ENCODE measurements at regions not wholly inside any gene's neighbourhood (a gene's known extent, or its start where the extent isn't known, plus 50 kb on each side); places are given as distances from the start of the nearest gene placed in this dataset.
"Not testable (repeated sequence)": the region's sequence is repeated elsewhere in the genome, so short reads cannot be mapped to it uniquely, and the experiment has no call there.

DNA sequence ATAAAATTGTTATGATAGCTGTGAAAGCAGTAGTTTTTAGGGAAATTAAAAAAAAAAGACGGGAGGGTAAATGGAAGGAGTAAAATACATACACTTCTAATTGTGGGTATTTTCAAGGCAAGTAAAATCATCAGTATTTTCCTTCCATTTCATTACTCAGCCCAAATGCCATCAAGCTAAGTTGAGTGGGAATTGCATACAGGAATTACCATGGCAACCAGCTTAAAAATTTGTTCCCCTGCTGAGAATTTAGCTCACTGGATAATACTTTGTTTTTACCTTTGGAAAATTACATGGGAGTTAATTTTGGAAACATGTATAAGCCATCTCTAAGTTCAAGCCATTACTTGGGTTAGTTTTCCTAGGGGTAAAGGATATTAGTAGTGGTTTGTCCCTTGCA, 1873.4 kb downstream of the LRRC4C start:
- no peak overlapping the region for H3K4me3 ChIP-seq (ENCODE audit: low read depth, low read length)
- DNase-seq (ENCODE audit: low read depth) = no peak
- in situ Hi-C loops (cut with HindIII; ENCODE audit: low sequenced_read_pairs) = no loop called here
- TF ChIP-seq, protein P1, sequence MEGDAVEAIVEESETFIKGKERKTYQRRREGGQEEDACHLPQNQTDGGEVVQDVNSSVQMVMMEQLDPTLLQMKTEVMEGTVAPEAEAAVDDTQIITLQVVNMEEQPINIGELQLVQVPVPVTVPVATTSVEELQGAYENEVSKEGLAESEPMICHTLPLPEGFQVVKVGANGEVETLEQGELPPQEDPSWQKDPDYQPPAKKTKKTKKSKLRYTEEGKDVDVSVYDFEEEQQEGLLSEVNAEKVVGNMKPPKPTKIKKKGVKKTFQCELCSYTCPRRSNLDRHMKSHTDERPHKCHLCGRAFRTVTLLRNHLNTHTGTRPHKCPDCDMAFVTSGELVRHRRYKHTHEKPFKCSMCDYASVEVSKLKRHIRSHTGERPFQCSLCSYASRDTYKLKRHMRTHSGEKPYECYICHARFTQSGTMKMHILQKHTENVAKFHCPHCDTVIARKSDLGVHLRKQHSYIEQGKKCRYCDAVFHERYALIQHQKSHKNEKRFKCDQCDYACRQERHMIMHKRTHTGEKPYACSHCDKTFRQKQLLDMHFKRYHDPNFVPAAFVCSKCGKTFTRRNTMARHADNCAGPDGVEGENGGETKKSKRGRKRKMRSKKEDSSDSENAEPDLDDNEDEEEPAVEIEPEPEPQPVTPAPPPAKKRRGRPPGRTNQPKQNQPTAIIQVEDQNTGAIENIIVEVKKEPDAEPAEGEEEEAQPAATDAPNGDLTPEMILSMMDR (IDR thresholded peaks at IDR 0.05; ENCODE audit: low read depth, low read length, missing control alignments) = no peak

DNA sequence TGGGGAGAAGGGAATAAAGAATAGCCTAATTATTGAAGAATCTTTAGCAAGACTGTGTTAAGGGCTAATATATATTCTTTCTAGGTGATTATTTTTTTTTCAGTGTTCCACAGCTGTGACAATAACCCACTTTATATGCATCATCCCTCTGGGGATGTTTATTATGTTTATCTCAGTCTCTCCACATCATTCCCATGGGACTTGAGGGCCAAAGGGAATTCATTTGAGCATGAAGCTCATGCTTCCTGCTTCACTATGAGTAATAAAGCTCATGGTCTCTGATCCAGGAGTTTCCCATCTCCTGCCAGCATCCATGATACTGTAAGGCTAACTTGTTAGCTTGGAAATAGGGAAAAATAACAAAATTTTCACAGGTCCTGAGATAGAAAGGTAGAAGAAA, 1888.4 kb downstream of the LRRC4C start:
- no peak overlapping the region for H3K4me3 ChIP-seq (ENCODE audit: low read depth, low read length)
- in situ Hi-C loops (cut with HindIII; ENCODE audit: low sequenced_read_pairs) = no loop called here
- TF ChIP-seq, protein P1 (IDR thresholded peaks at IDR 0.05; ENCODE audit: low read depth, low read length, missing control alignments) = no peak
- DNase-seq (ENCODE audit: low read depth) = no peak

DNA sequence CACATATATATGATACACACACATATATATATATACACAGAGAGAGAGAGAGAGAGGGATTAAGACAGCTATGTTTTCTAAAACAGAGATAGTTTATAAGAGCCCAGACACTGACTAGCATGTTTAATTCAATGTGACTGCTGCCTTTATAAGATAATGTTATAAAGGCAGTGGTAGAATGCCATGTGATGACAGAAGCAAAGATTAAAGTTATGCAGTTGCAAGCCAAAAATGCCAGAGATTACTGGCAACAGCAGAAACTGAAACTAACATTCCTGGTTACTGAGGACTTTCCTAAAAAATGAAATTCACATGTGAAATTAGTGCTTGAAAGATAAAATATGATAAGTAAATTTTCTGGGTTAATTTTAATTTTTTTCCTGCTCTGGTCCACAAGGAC, 1888.9 kb downstream of the LRRC4C start:
- no peak overlapping the region for H3K4me3 ChIP-seq (ENCODE audit: low read depth, low read length)
- in situ Hi-C loops (cut with HindIII; ENCODE audit: low sequenced_read_pairs) = no loop called here
- TF ChIP-seq, protein P1 (IDR thresholded peaks at IDR 0.05; ENCODE audit: low read depth, low read length, missing control alignments) = no peak
- no peak for DNase-seq (ENCODE audit: low read depth)

DNA sequence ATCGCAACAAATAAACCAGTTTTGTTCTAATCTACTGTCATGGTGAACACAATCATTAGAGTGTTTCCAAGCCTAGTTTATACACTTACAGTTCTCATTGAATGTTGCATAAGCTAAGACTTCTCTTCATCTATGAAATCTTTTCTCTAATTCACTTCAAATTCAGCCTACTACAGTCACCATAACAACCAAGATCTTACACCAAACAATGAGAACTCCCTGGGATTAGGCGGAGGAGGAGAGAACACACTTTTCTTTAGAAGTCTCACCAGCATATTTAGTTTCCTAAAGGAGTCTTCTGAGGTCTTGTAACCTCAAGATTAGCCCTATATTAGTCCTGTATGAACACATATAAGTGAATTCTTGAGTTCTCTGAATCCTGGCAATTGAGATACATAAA, 1889.7 kb downstream of the LRRC4C start:
- no peak overlapping the region for H3K4me3 ChIP-seq (ENCODE audit: low read depth, low read length)
- TF ChIP-seq, protein P1 (IDR thresholded peaks at IDR 0.05; ENCODE audit: low read depth, low read length, missing control alignments) = no peak
- in situ Hi-C loops (cut with HindIII; ENCODE audit: low sequenced_read_pairs) = no loop called here
- no peak for DNase-seq (ENCODE audit: low read depth)

DNA sequence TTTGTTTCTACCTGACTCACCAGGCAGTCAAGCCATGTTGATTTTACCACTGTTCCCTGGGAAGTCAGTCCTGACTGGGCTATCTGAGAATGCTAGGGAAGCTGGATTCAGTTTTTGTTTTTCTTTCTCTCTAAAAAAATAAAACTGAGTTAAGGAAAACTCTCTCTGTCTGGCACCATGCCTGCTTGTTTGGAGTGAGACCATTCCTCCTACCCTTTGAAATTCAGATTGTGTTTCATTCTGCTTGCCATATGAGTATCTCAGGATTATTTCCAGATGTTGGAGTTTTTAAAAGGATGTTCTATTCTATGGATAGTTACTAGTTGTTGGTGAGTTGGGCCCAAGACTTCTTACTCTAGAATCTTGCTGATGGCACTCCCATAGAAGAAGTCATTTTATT, 1917.0 kb downstream of the LRRC4C start:
- in situ Hi-C loops (cut with HindIII; ENCODE audit: low sequenced_read_pairs) = no loop called here

DNA sequence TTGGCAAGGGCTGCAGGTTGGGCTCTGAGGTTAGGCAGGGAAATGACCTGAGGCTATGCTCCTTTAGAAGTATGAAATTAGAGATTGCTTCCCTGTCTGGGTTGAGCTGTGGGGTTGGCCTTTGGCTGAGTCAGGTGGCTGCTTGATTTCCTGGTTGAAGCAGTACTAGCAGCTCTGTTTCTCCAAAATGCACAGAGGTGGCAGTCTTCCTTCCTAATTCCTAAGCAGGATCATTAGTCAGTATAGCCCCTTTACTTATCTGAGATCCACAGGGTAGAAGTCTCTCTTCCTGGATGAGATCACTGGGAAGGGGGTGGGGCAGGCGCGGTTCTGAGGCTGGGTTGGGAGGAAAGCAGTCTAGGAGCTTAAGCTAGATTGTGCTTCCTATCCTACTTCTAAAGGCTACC, 1917.5 kb downstream of the LRRC4C start:
- in situ Hi-C loops (cut with HindIII; ENCODE audit: low sequenced_read_pairs) = no loop called here
- DNase-seq (ENCODE audit: low read depth) = no peak
- TF ChIP-seq, protein P1 (IDR thresholded peaks at IDR 0.05; ENCODE audit: low read depth, low read length, missing control alignments) = no peak
- H3K4me3 ChIP-seq (ENCODE audit: low read depth, low read length) = no peak overlapping the region

More for the DNA sequence above, 1917.0 kb downstream of the LRRC4C start:
- TF ChIP-seq, protein P1 (IDR thresholded peaks at IDR 0.05; ENCODE audit: low read depth, low read length, missing control alignments) = no peak
- no peak overlapping the region for H3K4me3 ChIP-seq (ENCODE audit: low read depth, low read length)
- DNase-seq (ENCODE audit: low read depth) = no peak

DNA sequence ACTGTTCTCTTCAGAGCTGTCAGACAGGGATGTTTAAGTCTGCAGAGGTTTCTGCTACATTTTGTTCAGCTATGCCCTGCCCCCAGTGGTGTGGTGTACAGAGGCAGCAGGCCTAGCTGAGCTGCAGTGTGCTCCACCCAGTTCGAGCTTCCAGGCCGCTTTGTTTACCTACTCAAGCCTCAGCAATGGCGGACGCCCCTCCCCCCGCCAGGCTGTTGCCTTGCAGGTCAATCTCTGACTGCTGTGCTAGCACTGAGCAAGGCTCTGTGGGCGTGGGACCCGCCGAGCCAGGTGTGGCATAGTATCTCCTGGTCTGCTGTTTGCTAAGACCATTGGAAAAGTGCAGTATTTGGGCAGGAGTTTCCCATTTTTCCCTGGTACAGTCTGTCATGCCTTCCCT, 1923.1 kb downstream of the LRRC4C start:
- DNase-seq (ENCODE audit: low read depth); in situ Hi-C loops (cut with HindIII; ENCODE audit: low sequenced_read_pairs); H3K4me3 ChIP-seq (ENCODE audit: low read depth, low read length): not testable (repeated sequence)
